IPS DF 6.9 (cell line): ENCODE measurements at regions not wholly inside any gene's neighbourhood (a gene's known extent, or its start where the extent isn't known, plus 50 kb on each side); places are given as distances from the start of the nearest gene placed in this dataset.

Experiments
- DNase-seq: peaks from one replicate; pipeline ENCODE4 v3.0.0-alpha.2; 2013; ENCODE audit warnings: low read depth, low spot score
- H3K27ac ChIP-seq: one replicate; pipeline ENCODE4 v1.5.1; 2013; ENCODE audit warnings: low read length, control low read depth
- H3K27me3 ChIP-seq: 2 replicates; pipeline ENCODE4 v1.6.1; 2013; ENCODE audit warnings: mild to moderate bottlenecking, low read length; ENCODE audit not compliant: control insufficient read depth, insufficient read depth
- H3K36me3 ChIP-seq: 2 replicates; pipeline ENCODE4 v1.6.1; 2013; ENCODE audit warnings: low read length; ENCODE audit not compliant: control insufficient read depth, insufficient read depth
- H3K4me1 ChIP-seq: 2 replicates; pipeline ENCODE4 v1.6.1; 2013; ENCODE audit warnings: low read length; ENCODE audit not compliant: control insufficient read depth, insufficient read depth
- H3K4me3 ChIP-seq: 2 replicates; pipeline ENCODE4 v1.5.1; 2013; ENCODE audit warnings: mild to moderate bottlenecking, low read length
- H3K9me3 ChIP-seq: 2 replicates; pipeline ENCODE4 v1.6.1; 2013; ENCODE audit warnings: low read length, inconsistent platforms; ENCODE audit not compliant: control insufficient read depth, insufficient read depth
- WGBS: extraction: QIAGEN DNeasy Blood & Tissue Kit; methylation state at CpG from one replicate; pipeline ENCODE4 v1.1.7; 2013; ENCODE audit warnings: mixed read lengths, missing lambda C conversion rate; ENCODE audit not compliant: insufficient read length, insufficient coverage; 5-methylcytosine and 5-hydroxymethylcytosine counted together

- H3K36me3 ChIP-seq: no peaks in the 10 kb centered on the region
- H3K4me3 ChIP-seq: no peak overlapping the region
- no peak overlapping the region for H3K27ac ChIP-seq
- no CpG with 5 or more reads among the region's 4 CpGs for WGBS
- H3K9me3 ChIP-seq: no peaks in the 10 kb centered on the region
- H3K4me1 ChIP-seq: no peaks in the 10 kb centered on the region
- DNase-seq: no peak
- no peaks in the 10 kb centered on the region for H3K27me3 ChIP-seq
Observed at GRCh38 chr10:61336831-61337230, 116.3 kb downstream of the TMEM26 start.

GRCh38 chr10:61335359-61335758 lies 117.8 kb downstream of the TMEM26 start:
- H3K27ac ChIP-seq: no peak overlapping the region
- H3K36me3 ChIP-seq: no peaks in the 10 kb centered on the region
- H3K9me3 ChIP-seq: no peaks in the 10 kb centered on the region
- DNase-seq: no peak
- no peak overlapping the region for H3K4me3 ChIP-seq
- H3K27me3 ChIP-seq: no peaks in the 10 kb centered on the region
- no peaks in the 10 kb centered on the region for H3K4me1 ChIP-seq

GRCh38 chr10:61332581-61332980 lies 120.6 kb downstream of the TMEM26 start:
- no peaks in the 10 kb centered on the region for H3K4me1 ChIP-seq
- no CpG with 5 or more reads among the region's 4 CpGs for WGBS
- no peak overlapping the region for H3K27ac ChIP-seq
- no peak overlapping the region for H3K4me3 ChIP-seq
- H3K27me3 ChIP-seq: no peaks in the 10 kb centered on the region
- DNase-seq: no peak
- H3K9me3 ChIP-seq: no peaks in the 10 kb centered on the region
- no peaks in the 10 kb centered on the region for H3K36me3 ChIP-seq

GRCh38 chr10:61330669-61331068 lies 122.5 kb downstream of the TMEM26 start:
- no peaks in the 10 kb centered on the region for H3K36me3 ChIP-seq
- H3K4me1 ChIP-seq: no peaks in the 10 kb centered on the region
- no peaks in the 10 kb centered on the region for H3K27me3 ChIP-seq
- no CpG with 5 or more reads among the region's 3 CpGs for WGBS
- DNase-seq: no peak
- no peak overlapping the region for H3K27ac ChIP-seq
- no peak overlapping the region for H3K4me3 ChIP-seq
- no peaks in the 10 kb centered on the region for H3K9me3 ChIP-seq

GRCh38 chr10:61329854-61330253 lies 123.3 kb downstream of the TMEM26 start:
- H3K4me3 ChIP-seq: no peak overlapping the region
- H3K27ac ChIP-seq: no peak overlapping the region
- no peaks in the 10 kb centered on the region for H3K36me3 ChIP-seq
- no peaks in the 10 kb centered on the region for H3K9me3 ChIP-seq
- WGBS: no CpG with 5 or more reads among the region's 2 CpGs
- DNase-seq: no peak
- H3K4me1 ChIP-seq: no peaks in the 10 kb centered on the region
- no peaks in the 10 kb centered on the region for H3K27me3 ChIP-seq

- H3K9me3 ChIP-seq: no peaks in the 10 kb centered on the region
- no peak overlapping the region for H3K27ac ChIP-seq
- H3K27me3 ChIP-seq: no peaks in the 10 kb centered on the region
- no peaks in the 10 kb centered on the region for H3K36me3 ChIP-seq
- no peaks in the 10 kb centered on the region for H3K4me1 ChIP-seq
- H3K4me3 ChIP-seq: no peak overlapping the region
- WGBS: no CpG with 5 or more reads among the region's 5 CpGs
- no peak for DNase-seq
Observed at GRCh38 chr10:61325223-61325960, 127.8 kb downstream of the TMEM26 start.

GRCh38 chr10:61323726-61324125 lies 129.5 kb downstream of the TMEM26 start:
- H3K27me3 ChIP-seq: no peaks in the 10 kb centered on the region
- H3K4me1 ChIP-seq: no peaks in the 10 kb centered on the region
- no peak for DNase-seq
- H3K36me3 ChIP-seq: no peaks in the 10 kb centered on the region
- H3K9me3 ChIP-seq: no peaks in the 10 kb centered on the region
- no peak overlapping the region for H3K27ac ChIP-seq
- no peak overlapping the region for H3K4me3 ChIP-seq

- Histone ChIP-seq H3K27me3 (no peaks in the 10 kb centered on the region), H3K4me1 (no peaks in the 10 kb centered on the region), H3K4me3 (no peak overlapping the region), H3K27ac (no peak overlapping the region), H3K9me3 (no peaks in the 10 kb centered on the region), H3K36me3 (no peaks in the 10 kb centered on the region)
- WGBS: no CpG with 5 or more reads among the region's 3 CpGs
- DNase-seq: no peak
Observed at GRCh38 chr10:61321041-61321857, 131.9 kb downstream of the TMEM26 start.

GRCh38 chr10:61320257-61320587 lies 133.0 kb downstream of the TMEM26 start:
- no peak overlapping the region for H3K27ac ChIP-seq
- no CpG with 5 or more reads among the region's 5 CpGs for WGBS
- no peaks in the 10 kb centered on the region for H3K27me3 ChIP-seq
- no peak overlapping the region for H3K4me3 ChIP-seq
- H3K9me3 ChIP-seq: no peaks in the 10 kb centered on the region
- no peaks in the 10 kb centered on the region for H3K4me1 ChIP-seq
- DNase-seq: no peak
- H3K36me3 ChIP-seq: no peaks in the 10 kb centered on the region

- H3K27ac ChIP-seq: no peak overlapping the region
- H3K4me1 ChIP-seq: no peaks in the 10 kb centered on the region
- H3K36me3 ChIP-seq: no peaks in the 10 kb centered on the region
- no CpG with 5 or more reads among the region's 5 CpGs for WGBS
- no peak overlapping the region for H3K4me3 ChIP-seq
- DNase-seq: no peak
- H3K9me3 ChIP-seq: no peaks in the 10 kb centered on the region
- H3K27me3 ChIP-seq: no peaks in the 10 kb centered on the region
Observed at GRCh38 chr10:61319386-61320256, 133.6 kb downstream of the TMEM26 start.
